Spinal cord (tissue), 9 donors: ENCODE measurements at regions not wholly inside any gene's neighbourhood (a gene's known extent, or its start where the extent isn't known, plus 50 kb on each side); places are given as distances from the start of the nearest gene placed in this dataset.
"Not testable (repeated sequence)": the region's sequence is repeated elsewhere in the genome, so short reads cannot be mapped to it uniquely, and the experiment has no call there.

ENCODE experiments used
- DNase-seq, 6 donors: peaks; one replicate each; pipeline versions ENCODE4 v3.0.0 to v3.0.0-alpha.2; 2013 to 2015; ENCODE audit warnings: low spot score in 6 of 6, low read depth in 4 of 6
- H3K27ac ChIP-seq: one replicate; pipeline ENCODE4 v1.5.1; 2013; ENCODE audit warnings: low read depth, low read length, control low read depth
- H3K27me3 ChIP-seq: one replicate; pipeline ENCODE4 v1.6.1; 2013; ENCODE audit warnings: low read length; ENCODE audit not compliant: control insufficient read depth, insufficient read depth
- H3K36me3 ChIP-seq: one replicate; pipeline ENCODE4 v1.6.1; 2013; ENCODE audit warnings: low read length; ENCODE audit not compliant: control insufficient read depth, insufficient read depth
- H3K4me1 ChIP-seq: one replicate; pipeline ENCODE4 v1.6.1; 2013; ENCODE audit warnings: low read length; ENCODE audit not compliant: control insufficient read depth, insufficient read depth
- H3K4me3 ChIP-seq: one replicate; pipeline ENCODE4 v1.5.1; 2013; ENCODE audit warnings: low read depth, low read length, control low read depth
- H3K9me3 ChIP-seq: one replicate; pipeline ENCODE4 v1.6.1; 2013; ENCODE audit warnings: low read length; ENCODE audit not compliant: control insufficient read depth, insufficient read depth
- WGBS: methylation state at CpG from one replicate; pipeline ENCODE4 v1.1.5; 2013; ENCODE audit warnings: missing lambda C conversion rate; ENCODE audit not compliant: insufficient coverage; 5-methylcytosine and 5-hydroxymethylcytosine counted together
- donor health status: healthy.

- H3K4me1 ChIP-seq, H3K27me3 ChIP-seq, H3K9me3 ChIP-seq, H3K36me3 ChIP-seq, H3K27ac ChIP-seq, H3K4me3 ChIP-seq, DNase-seq: not testable (repeated sequence)
- WGBS: no CpG with 5 or more reads among the region's 2 CpGs
Measured at GRCh38 chr6:19256123-19256522, 581.0 kb upstream of the ID4 start.

- Histone ChIP-seq H3K4me3 (no peak overlapping the region), H3K36me3 (no peaks in the 10 kb centered on the region), H3K4me1 (no peaks in the 10 kb centered on the region), H3K9me3 (no peaks in the 10 kb centered on the region), H3K27me3 (no peaks in the 10 kb centered on the region), H3K27ac (no peak overlapping the region)
- no peak for DNase-seq
- WGBS: 86% methylated on average over 1 of the region's 1 CpG
Measured at GRCh38 chr6:19261642-19262041, 575.5 kb upstream of the ID4 start.

- DNase-seq: no peak
- H3K4me1 ChIP-seq: no peaks in the 10 kb centered on the region
- H3K4me3 ChIP-seq: no peak overlapping the region
- H3K9me3 ChIP-seq: no peaks in the 10 kb centered on the region
- H3K27ac ChIP-seq: no peak overlapping the region
- WGBS: no CpG with 5 or more reads among the region's 2 CpGs
- H3K27me3 ChIP-seq: no peaks in the 10 kb centered on the region
- no peaks in the 10 kb centered on the region for H3K36me3 ChIP-seq
Measured at GRCh38 chr6:19268117-19268516, 569.1 kb upstream of the ID4 start.

GRCh38 chr6:19268718-19269117 lies 568.5 kb upstream of the ID4 start:
- Histone ChIP-seq H3K9me3 (no peaks in the 10 kb centered on the region), H3K4me1 (no peaks in the 10 kb centered on the region), H3K4me3 (no peak overlapping the region), H3K36me3 (no peaks in the 10 kb centered on the region), H3K27ac (no peak overlapping the region), H3K27me3 (no peaks in the 10 kb centered on the region)
- no peak for DNase-seq

- Histone ChIP-seq H3K4me3 (no peak overlapping the region), H3K27ac (no peak overlapping the region), H3K27me3 (no peaks in the 10 kb centered on the region), H3K36me3 (no peaks in the 10 kb centered on the region), H3K9me3 (no peaks in the 10 kb centered on the region), H3K4me1 (no peaks in the 10 kb centered on the region)
- no peak for DNase-seq
- 92% methylated on average over 5 of the region's 5 CpGs for WGBS
Measured at GRCh38 chr6:19269341-19269898, 567.8 kb upstream of the ID4 start.

GRCh38 chr6:19270616-19271015 lies 566.6 kb upstream of the ID4 start:
- no peak overlapping the region for H3K4me3 ChIP-seq
- H3K4me1 ChIP-seq: no peaks in the 10 kb centered on the region
- no peaks in the 10 kb centered on the region for H3K36me3 ChIP-seq
- no peaks in the 10 kb centered on the region for H3K9me3 ChIP-seq
- no peaks in the 10 kb centered on the region for H3K27me3 ChIP-seq
- H3K27ac ChIP-seq: no peak overlapping the region
- no peak for DNase-seq
- WGBS: 94% methylated on average over 13 of the region's 15 CpGs

- no peak overlapping the region for H3K4me3 ChIP-seq
- no peak overlapping the region for H3K27ac ChIP-seq
- no peaks in the 10 kb centered on the region for H3K27me3 ChIP-seq
- H3K4me1 ChIP-seq: no peaks in the 10 kb centered on the region
- DNase-seq: peak in 1 of 6 donors; percentile 15
- no peaks in the 10 kb centered on the region for H3K9me3 ChIP-seq
- WGBS: 89% methylated on average over 2 of the region's 2 CpGs
- no peaks in the 10 kb centered on the region for H3K36me3 ChIP-seq
Measured at GRCh38 chr6:19279273-19279684, 557.9 kb upstream of the ID4 start.

GRCh38 chr6:19287928-19288327 lies 549.2 kb upstream of the ID4 start:
- no peaks in the 10 kb centered on the region for H3K9me3 ChIP-seq
- H3K4me3 ChIP-seq: no peak overlapping the region
- H3K4me1 ChIP-seq: no peaks in the 10 kb centered on the region
- no peaks in the 10 kb centered on the region for H3K27me3 ChIP-seq
- H3K36me3 ChIP-seq: no peaks in the 10 kb centered on the region
- H3K27ac ChIP-seq: no peak overlapping the region
- DNase-seq: no peak
- no CpG with 5 or more reads among the region's 1 CpG for WGBS

- H3K4me3 ChIP-seq: no peak overlapping the region
- H3K9me3 ChIP-seq: no peaks in the 10 kb centered on the region
- no peak for DNase-seq
- no peak overlapping the region for H3K27ac ChIP-seq
- H3K27me3 ChIP-seq: no peaks in the 10 kb centered on the region
- no peaks in the 10 kb centered on the region for H3K4me1 ChIP-seq
- no peaks in the 10 kb centered on the region for H3K36me3 ChIP-seq
Measured at GRCh38 chr6:19289457-19289856, 547.7 kb upstream of the ID4 start.

- Histone ChIP-seq H3K36me3 (no peaks in the 10 kb centered on the region), H3K9me3 (no peaks in the 10 kb centered on the region), H3K4me3 (no peak overlapping the region), H3K4me1 (no peaks in the 10 kb centered on the region), H3K27me3 (no peaks in the 10 kb centered on the region), H3K27ac (no peak overlapping the region)
- DNase-seq: no peak
- WGBS: no CpG with 5 or more reads among the region's 4 CpGs
Measured at GRCh38 chr6:19297880-19298279, 539.3 kb upstream of the ID4 start.
